GM12865 (cell line): ENCODE measurements at regions not wholly inside any gene's neighbourhood (a gene's known extent, or its start where the extent isn't known, plus 50 kb on each side); places are given as distances from the start of the nearest gene placed in this dataset.

Experiments
- DNase-seq: peaks from one replicate; pipeline ENCODE4 v3.0.0; 2010; ENCODE audit warnings: low read depth
- H3K4me3 ChIP-seq: 2 replicates; pipeline ENCODE4 v1.5.1; 2011; ENCODE audit warnings: mild to moderate bottlenecking, low read depth, low read length, control low read depth
- CTCF ChIP-seq: IDR thresholded peaks from 2 replicates; pipeline ENCODE4 v1.5.1; 2011; ENCODE audit warnings: low read length, control low read depth, low read depth, inconsistent platforms; ENCODE audit not compliant: insufficient read depth; ENCODE audit errors: missing control alignments

- DNase-seq = no peak
- TF ChIP-seq CTCF = no peak
- H3K4me3 ChIP-seq = no peak overlapping the region
These were observed 283.8 kb downstream of the RAP2B start for GRCh38 chr3:153445817-153446216.

DNA sequence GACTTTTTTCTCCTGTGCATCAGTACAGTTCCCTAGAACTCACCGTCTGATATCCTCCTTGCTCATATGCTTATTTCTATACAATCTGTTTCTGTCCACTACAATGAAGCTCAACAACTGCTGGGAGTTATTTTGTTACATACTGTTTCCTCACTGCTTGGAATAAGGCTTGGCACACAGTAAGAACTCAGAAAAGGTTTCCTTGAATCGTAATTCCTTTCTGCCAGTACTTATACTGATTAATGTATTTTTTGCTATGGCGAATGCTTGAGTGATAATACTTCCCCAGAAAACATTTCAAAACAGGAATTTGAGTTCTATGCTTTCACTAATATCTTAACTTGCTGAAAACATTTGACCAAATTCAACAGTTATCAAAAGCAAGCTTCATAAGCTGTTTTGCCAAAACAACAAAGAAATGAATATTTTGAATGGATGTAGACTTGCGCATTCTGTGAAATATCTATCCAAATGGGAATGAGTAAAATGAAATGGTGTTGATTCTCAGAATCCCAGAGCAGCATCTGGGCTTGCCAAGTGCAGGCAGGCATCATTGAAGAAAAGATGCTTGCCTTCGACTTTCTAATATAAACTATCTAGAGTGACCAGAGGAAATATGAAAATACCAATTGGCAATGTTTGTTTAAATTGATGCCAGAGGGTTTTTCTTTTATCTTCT lies 286.3 kb downstream of the RAP2B start:
- no peak for TF ChIP-seq CTCF
- DNase-seq = no peak
- no peak overlapping the region for H3K4me3 ChIP-seq

GRCh38 chr3:153456833-153457545 lies 295.0 kb downstream of the RAP2B start:
- TF ChIP-seq CTCF = no peak
- H3K4me3 ChIP-seq = no peak overlapping the region
- no peak for DNase-seq

DNA sequence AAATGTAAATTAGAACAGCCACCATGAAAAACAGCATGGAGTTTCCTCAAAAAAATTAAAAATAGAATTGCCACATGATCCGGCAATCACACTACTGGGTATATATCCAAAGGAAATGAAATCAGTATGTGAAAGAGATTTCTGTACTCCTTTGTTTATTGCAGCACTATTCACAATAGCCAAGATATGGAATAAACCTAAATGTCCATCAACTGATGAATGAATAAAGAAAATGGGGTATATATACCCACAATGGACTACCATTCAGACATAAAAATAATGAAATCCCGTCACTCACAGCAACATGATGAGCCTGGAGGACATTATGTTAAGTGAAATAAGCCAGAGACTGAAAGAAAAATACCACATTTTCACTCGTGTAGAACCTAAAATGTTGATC lies 296.9 kb downstream of the RAP2B start:
- no peak for DNase-seq
- no peak overlapping the region for H3K4me3 ChIP-seq
- no peak for TF ChIP-seq CTCF

- TF ChIP-seq CTCF = no peak
- DNase-seq = no peak
- no peak overlapping the region for H3K4me3 ChIP-seq
These were observed 300.5 kb downstream of the RAP2B start for GRCh38 chr3:153462545-153462944.

- no peak overlapping the region for H3K4me3 ChIP-seq
- no peak for TF ChIP-seq CTCF
- peak; percentile 60 for DNase-seq
These were observed 301.9 kb downstream of the RAP2B start for GRCh38 chr3:153463895-153464294.
